ENCODE measurements at regions not wholly inside any gene's neighbourhood (a gene's known extent, or its start where the extent isn't known, plus 50 kb on each side); places are given as distances from the start of the nearest gene placed in this dataset.

GRCh38 chr4:133982533-133983224, 218.9 kb downstream of the PABPC4L start:
- Histone ChIP-seq H3K4me3 (ENCODE audit: insufficient read length, low read depth) (no peak overlapping the region), H3K9ac (ENCODE audit: insufficient read length, low read depth) (no peak overlapping the region), H3K4me1 (ENCODE audit: insufficient read depth, insufficient read length) (no peaks in the 10 kb centered on the region), H3K9me3 (ENCODE audit: insufficient read depth, low read length) (no peaks in the 10 kb centered on the region), H3K27me3 (ENCODE audit: insufficient read depth, insufficient read length) (no peaks in the 10 kb centered on the region), H3K36me3 (ENCODE audit: insufficient read depth, insufficient read length, low read length) (no peaks in the 10 kb centered on the region)
- no peak for DNase-seq (ENCODE audit: low read depth, low spot score)
- no peak for TF ChIP-seq ZNF274 (IDR thresholded peaks at IDR 0.05; ENCODE audit: low read depth, low read length)
- TF ChIP-seq YY1 (IDR thresholded peaks at IDR 0.05; ENCODE audit: insufficient read depth, insufficient read length), result no peak
- TF ChIP-seq SUZ12 (IDR thresholded peaks at IDR 0.05; ENCODE audit: extremely low read depth, insufficient read depth, insufficient read length), result no peak

- Histone ChIP-seq H3K9ac (ENCODE audit: insufficient read length, low read depth) (no peak overlapping the region), H3K4me1 (ENCODE audit: insufficient read depth, insufficient read length) (no peaks in the 10 kb centered on the region), H3K36me3 (ENCODE audit: insufficient read depth, insufficient read length, low read length) (no peaks in the 10 kb centered on the region), H3K9me3 (ENCODE audit: insufficient read depth, low read length) (no peaks in the 10 kb centered on the region), H3K27me3 (ENCODE audit: insufficient read depth, insufficient read length) (no peaks in the 10 kb centered on the region), H3K4me3 (ENCODE audit: insufficient read length, low read depth) (no peak overlapping the region)
- no peak for TF ChIP-seq SUZ12 (IDR thresholded peaks at IDR 0.05; ENCODE audit: extremely low read depth, insufficient read depth, insufficient read length)
- TF ChIP-seq ZNF274 (IDR thresholded peaks at IDR 0.05; ENCODE audit: low read depth, low read length), result no peak
- no peak for TF ChIP-seq YY1 (IDR thresholded peaks at IDR 0.05; ENCODE audit: insufficient read depth, insufficient read length)
- DNase-seq (ENCODE audit: low read depth, low spot score), result no peak
Observed at GRCh38 chr4:133981327-133981726, 220.3 kb downstream of the PABPC4L start.

GRCh38 chr4:133972586-133972985, 229.0 kb downstream of the PABPC4L start:
- Histone ChIP-seq H3K36me3 (ENCODE audit: insufficient read depth, insufficient read length, low read length) (no peaks in the 10 kb centered on the region), H3K27me3 (ENCODE audit: insufficient read depth, insufficient read length) (no peaks in the 10 kb centered on the region), H3K4me3 (ENCODE audit: insufficient read length, low read depth) (no peak overlapping the region), H3K9me3 (ENCODE audit: insufficient read depth, low read length) (no peaks in the 10 kb centered on the region), H3K4me1 (ENCODE audit: insufficient read depth, insufficient read length) (no peaks in the 10 kb centered on the region), H3K9ac (ENCODE audit: insufficient read length, low read depth) (no peak overlapping the region)
- no peak for DNase-seq (ENCODE audit: low read depth, low spot score)
- TF ChIP-seq ZNF274 (IDR thresholded peaks at IDR 0.05; ENCODE audit: low read depth, low read length) (no peak), YY1 (IDR thresholded peaks at IDR 0.05; ENCODE audit: insufficient read depth, insufficient read length) (no peak), SUZ12 (IDR thresholded peaks at IDR 0.05; ENCODE audit: extremely low read depth, insufficient read depth, insufficient read length) (no peak)

- Histone ChIP-seq H3K27me3 (ENCODE audit: insufficient read depth, insufficient read length) (no peaks in the 10 kb centered on the region), H3K9ac (ENCODE audit: insufficient read length, low read depth) (no peak overlapping the region), H3K9me3 (ENCODE audit: insufficient read depth, low read length) (no peaks in the 10 kb centered on the region), H3K36me3 (ENCODE audit: insufficient read depth, insufficient read length, low read length) (no peaks in the 10 kb centered on the region), H3K4me1 (ENCODE audit: insufficient read depth, insufficient read length) (no peaks in the 10 kb centered on the region), H3K4me3 (ENCODE audit: insufficient read length, low read depth) (no peak overlapping the region)
- TF ChIP-seq YY1 (IDR thresholded peaks at IDR 0.05; ENCODE audit: insufficient read depth, insufficient read length) (no peak), ZNF274 (IDR thresholded peaks at IDR 0.05; ENCODE audit: low read depth, low read length) (no peak), SUZ12 (IDR thresholded peaks at IDR 0.05; ENCODE audit: extremely low read depth, insufficient read depth, insufficient read length) (no peak)
- DNase-seq (ENCODE audit: low read depth, low spot score), result no peak
Observed at GRCh38 chr4:133969202-133969848, 232.3 kb downstream of the PABPC4L start.

GRCh38 chr4:133968174-133968573, 233.4 kb downstream of the PABPC4L start:
- no peak for DNase-seq (ENCODE audit: low read depth, low spot score)
- no peak overlapping the region for H3K4me3 ChIP-seq (ENCODE audit: insufficient read length, low read depth)
- H3K9me3 ChIP-seq (ENCODE audit: insufficient read depth, low read length), result no peaks in the 10 kb centered on the region
- H3K4me1 ChIP-seq (ENCODE audit: insufficient read depth, insufficient read length), result no peaks in the 10 kb centered on the region
- H3K27me3 ChIP-seq (ENCODE audit: insufficient read depth, insufficient read length), result no peaks in the 10 kb centered on the region
- H3K9ac ChIP-seq (ENCODE audit: insufficient read length, low read depth), result no peak overlapping the region
- H3K36me3 ChIP-seq (ENCODE audit: insufficient read depth, insufficient read length, low read length), result no peaks in the 10 kb centered on the region
- TF ChIP-seq ZNF274 (IDR thresholded peaks at IDR 0.05; ENCODE audit: low read depth, low read length), result no peak
- TF ChIP-seq SUZ12 (IDR thresholded peaks at IDR 0.05; ENCODE audit: extremely low read depth, insufficient read depth, insufficient read length), result no peak
- TF ChIP-seq YY1 (IDR thresholded peaks at IDR 0.05; ENCODE audit: insufficient read depth, insufficient read length), result no peak

GRCh38 chr4:133960975-133961374, 240.6 kb downstream of the PABPC4L start:
- H3K4me3 ChIP-seq (ENCODE audit: insufficient read length, low read depth), result no peak overlapping the region
- no peaks in the 10 kb centered on the region for H3K36me3 ChIP-seq (ENCODE audit: insufficient read depth, insufficient read length, low read length)
- no peak for DNase-seq (ENCODE audit: low read depth, low spot score)

GRCh38 chr4:133943081-133943480, 258.5 kb downstream of the PABPC4L start:
- H3K27me3 ChIP-seq (ENCODE audit: insufficient read depth, insufficient read length), result no peaks in the 10 kb centered on the region
- H3K9ac ChIP-seq (ENCODE audit: insufficient read length, low read depth), result no peak overlapping the region
- H3K36me3 ChIP-seq (ENCODE audit: insufficient read depth, insufficient read length, low read length), result no peaks in the 10 kb centered on the region
- H3K4me3 ChIP-seq (ENCODE audit: insufficient read length, low read depth), result no peak overlapping the region
- peak; percentile 6 for DNase-seq (ENCODE audit: low read depth, low spot score)
- H3K4me1 ChIP-seq (ENCODE audit: insufficient read depth, insufficient read length), result no peaks in the 10 kb centered on the region
- 0 out of 2 replicates have a peak, but pooled peaks cover 7% of the 10 kb centered on the region for H3K9me3 ChIP-seq (ENCODE audit: insufficient read depth, low read length)
- TF ChIP-seq YY1 (IDR thresholded peaks at IDR 0.05; ENCODE audit: insufficient read depth, insufficient read length), result no peak
- no peak for TF ChIP-seq ZNF274 (IDR thresholded peaks at IDR 0.05; ENCODE audit: low read depth, low read length)
- TF ChIP-seq SUZ12 (IDR thresholded peaks at IDR 0.05; ENCODE audit: extremely low read depth, insufficient read depth, insufficient read length), result no peak

More at GRCh38 chr4:133960975-133961374, 240.6 kb downstream of the PABPC4L start:
- Histone ChIP-seq H3K4me1 (ENCODE audit: insufficient read depth, insufficient read length) (no peaks in the 10 kb centered on the region), H3K9ac (ENCODE audit: insufficient read length, low read depth) (no peak overlapping the region), H3K27me3 (ENCODE audit: insufficient read depth, insufficient read length) (no peaks in the 10 kb centered on the region), H3K9me3 (ENCODE audit: insufficient read depth, low read length) (no peaks in the 10 kb centered on the region; the same call in 1 of the 2 replicates)
- TF ChIP-seq SUZ12 (IDR thresholded peaks at IDR 0.05; ENCODE audit: extremely low read depth, insufficient read depth, insufficient read length), result no peak
- no peak for TF ChIP-seq ZNF274 (IDR thresholded peaks at IDR 0.05; ENCODE audit: low read depth, low read length)
- no peak for TF ChIP-seq YY1 (IDR thresholded peaks at IDR 0.05; ENCODE audit: insufficient read depth, insufficient read length)
